Parathyroid adenoma (tissue), 2 donors: ENCODE measurements at regions not wholly inside any gene's neighbourhood (a gene's known extent, or its start where the extent isn't known, plus 50 kb on each side); places are given as distances from the start of the nearest gene placed in this dataset.

Experiments
- H2AFZ ChIP-seq: fragments of 300-600 bp; sonication (generic); one replicate; pipeline ENCODE4 v1.7.0; 2017; ENCODE audit warnings: antibody characterized with exemption, mild to moderate bottlenecking
- H3K27ac ChIP-seq: fragments of 300-600 bp; sonication (generic); one replicate; pipeline ENCODE4 v1.7.0; 2017
- H3K27me3 ChIP-seq: fragments of 300-600 bp; sonication (generic); one replicate; pipeline ENCODE4 v1.7.0; 2017; ENCODE audit warnings: low read length; ENCODE audit not compliant: control insufficient read depth, insufficient read depth
- H3K36me3 ChIP-seq: fragments of 300-600 bp; sonication (generic); one replicate; pipeline ENCODE4 v1.7.0; 2017; ENCODE audit warnings: low read length; ENCODE audit not compliant: control insufficient read depth, insufficient read depth
- H3K4me1 ChIP-seq: fragments of 300-600 bp; sonication (generic); one replicate; pipeline ENCODE4 v1.7.0; 2017; ENCODE audit warnings: control low read depth
- H3K4me2 ChIP-seq: fragments of 300-600 bp; sonication (generic); one replicate; pipeline ENCODE4 v1.7.0; 2017; ENCODE audit warnings: low read length
- H3K4me3 ChIP-seq: fragments of 300-600 bp; sonication (generic); one replicate; pipeline ENCODE4 v1.7.0; 2017; ENCODE audit warnings: low read depth, low read length
- H3K79me2 ChIP-seq: fragments of 300-600 bp; sonication (generic); one replicate; pipeline ENCODE4 v1.7.0; 2017; ENCODE audit warnings: control low read depth
- H3K9ac ChIP-seq: fragments of 300-600 bp; sonication (generic); one replicate; pipeline ENCODE4 v1.7.0; 2017; ENCODE audit warnings: mild to moderate bottlenecking
- H3K9me3 ChIP-seq: fragments of 300-600 bp; sonication (generic); one replicate; pipeline ENCODE4 v1.7.0; 2017; ENCODE audit warnings: low read length; ENCODE audit not compliant: control insufficient read depth
- TF ChIP-seq, protein P1 (sequence below): fragments of 300-600 bp; sonication (generic); IDR thresholded peaks from one replicate; pipeline ENCODE4 v1.7.0; 2017; ENCODE audit warnings: antibody characterized with exemption, mild to moderate bottlenecking
- donor health status: primary hyperparathyroidism.

DNA sequence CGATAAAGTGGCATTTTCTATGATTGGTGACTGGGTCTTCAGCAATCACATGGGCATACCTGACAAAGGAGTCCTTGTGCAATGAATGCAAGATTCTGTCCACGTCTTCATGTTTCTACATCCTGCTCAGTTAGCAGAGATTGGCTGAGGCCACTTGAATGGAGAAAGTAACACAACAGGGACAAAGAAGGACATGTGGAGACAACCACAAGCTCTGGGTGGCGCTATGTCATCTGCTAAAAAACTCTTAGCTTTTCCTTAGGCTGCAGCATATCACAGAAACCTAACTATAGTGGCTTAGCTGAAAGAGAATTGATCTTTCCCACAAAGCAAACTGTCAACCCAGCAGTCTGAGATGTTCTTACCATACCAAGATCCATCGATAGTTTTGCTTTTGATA is 1109.7 kb downstream of the SOCS6 start:
- Histone ChIP-seq H3K9me3 (no peaks in the 10 kb centered on the region), H3K27ac (no peak overlapping the region)

DNA sequence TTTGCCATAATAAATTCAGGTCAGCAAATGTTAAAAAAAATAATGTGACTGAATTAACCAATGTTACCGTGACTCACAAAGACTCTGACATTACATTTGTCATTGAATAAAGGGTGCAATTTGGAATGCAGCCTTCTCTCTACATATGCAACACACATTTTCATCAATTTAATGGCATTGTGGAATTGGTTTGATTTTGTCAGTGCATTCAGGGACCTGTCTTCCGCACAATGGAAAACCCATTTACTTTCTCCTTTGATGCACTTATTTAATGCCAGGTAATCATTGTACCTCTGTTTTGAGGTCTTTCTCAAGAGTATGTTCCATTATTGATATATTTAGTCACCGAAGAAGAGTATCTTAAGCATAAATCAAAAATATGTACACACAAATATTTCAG is 1099.3 kb downstream of the SOCS6 start:
- no peak overlapping the region for H3K9ac ChIP-seq
- H3K4me2 ChIP-seq = no peak overlapping the region
- no peaks in the 10 kb centered on the region for H3K4me1 ChIP-seq
- H3K4me3 ChIP-seq = no peak overlapping the region
- H3K9me3 ChIP-seq = no peaks in the 10 kb centered on the region
- no peaks in the 10 kb centered on the region for H3K79me2 ChIP-seq
- H2AFZ ChIP-seq = no peak overlapping the region
- H3K27ac ChIP-seq = no peak overlapping the region
- TF ChIP-seq, protein P1, sequence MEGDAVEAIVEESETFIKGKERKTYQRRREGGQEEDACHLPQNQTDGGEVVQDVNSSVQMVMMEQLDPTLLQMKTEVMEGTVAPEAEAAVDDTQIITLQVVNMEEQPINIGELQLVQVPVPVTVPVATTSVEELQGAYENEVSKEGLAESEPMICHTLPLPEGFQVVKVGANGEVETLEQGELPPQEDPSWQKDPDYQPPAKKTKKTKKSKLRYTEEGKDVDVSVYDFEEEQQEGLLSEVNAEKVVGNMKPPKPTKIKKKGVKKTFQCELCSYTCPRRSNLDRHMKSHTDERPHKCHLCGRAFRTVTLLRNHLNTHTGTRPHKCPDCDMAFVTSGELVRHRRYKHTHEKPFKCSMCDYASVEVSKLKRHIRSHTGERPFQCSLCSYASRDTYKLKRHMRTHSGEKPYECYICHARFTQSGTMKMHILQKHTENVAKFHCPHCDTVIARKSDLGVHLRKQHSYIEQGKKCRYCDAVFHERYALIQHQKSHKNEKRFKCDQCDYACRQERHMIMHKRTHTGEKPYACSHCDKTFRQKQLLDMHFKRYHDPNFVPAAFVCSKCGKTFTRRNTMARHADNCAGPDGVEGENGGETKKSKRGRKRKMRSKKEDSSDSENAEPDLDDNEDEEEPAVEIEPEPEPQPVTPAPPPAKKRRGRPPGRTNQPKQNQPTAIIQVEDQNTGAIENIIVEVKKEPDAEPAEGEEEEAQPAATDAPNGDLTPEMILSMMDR = no peak
- no peaks in the 10 kb centered on the region for H3K36me3 ChIP-seq
- H3K27me3 ChIP-seq = no peaks in the 10 kb centered on the region

More for the DNA sequence above, 1109.7 kb downstream of the SOCS6 start:
- no peaks in the 10 kb centered on the region for H3K4me1 ChIP-seq
- no peaks in the 10 kb centered on the region for H3K27me3 ChIP-seq
- TF ChIP-seq, protein P1 = no peak
- H3K79me2 ChIP-seq = no peaks in the 10 kb centered on the region
- H3K36me3 ChIP-seq = no peaks in the 10 kb centered on the region
- no peak overlapping the region for H3K4me2 ChIP-seq
- H2AFZ ChIP-seq = no peak overlapping the region
- H3K9ac ChIP-seq = no peak overlapping the region
- H3K4me3 ChIP-seq = no peak overlapping the region

DNA sequence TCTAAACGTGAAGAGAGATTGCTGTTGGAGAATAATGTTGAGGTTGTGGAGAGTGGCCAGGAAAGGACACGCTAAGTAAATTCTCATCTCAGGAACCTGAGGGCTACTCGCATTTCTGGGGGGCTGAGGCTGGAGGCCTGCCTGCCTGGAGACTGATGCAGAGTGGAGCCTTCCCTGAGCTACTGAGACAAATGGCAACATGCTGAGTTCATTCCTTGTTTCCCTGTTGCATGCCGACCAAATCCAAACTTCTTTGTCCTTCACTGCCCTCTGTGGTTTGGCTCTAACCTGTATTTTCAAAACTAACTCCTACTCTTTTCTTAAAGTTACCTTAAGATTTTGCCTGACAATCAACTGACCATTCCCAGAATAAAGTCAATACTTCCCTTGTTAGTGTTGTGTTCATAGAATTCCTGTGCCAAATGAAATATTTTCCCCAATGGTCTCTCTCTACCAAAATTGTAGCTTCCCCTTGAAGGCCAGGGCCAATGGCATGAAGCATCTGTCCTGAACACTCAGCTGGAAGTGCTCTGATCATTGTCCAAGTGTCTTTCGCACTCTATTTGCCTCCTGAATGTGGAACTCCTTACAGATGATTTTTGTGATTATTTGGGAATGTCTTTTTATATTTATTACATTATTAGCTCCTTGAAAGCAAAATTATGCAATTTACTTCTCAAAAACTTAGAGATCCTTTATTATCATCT is 1085.6 kb downstream of the SOCS6 start:
- TF ChIP-seq, protein P1 = no peak
- H3K4me1 ChIP-seq = no peaks in the 10 kb centered on the region
- H2AFZ ChIP-seq = no peak overlapping the region
- no peaks in the 10 kb centered on the region for H3K36me3 ChIP-seq
- no peak overlapping the region for H3K9ac ChIP-seq
- H3K27ac ChIP-seq = no peak overlapping the region
- H3K79me2 ChIP-seq = no peaks in the 10 kb centered on the region
- H3K27me3 ChIP-seq = no peaks in the 10 kb centered on the region
- H3K4me2 ChIP-seq = no peak overlapping the region
- H3K4me3 ChIP-seq = no peak overlapping the region
- no peaks in the 10 kb centered on the region for H3K9me3 ChIP-seq

DNA sequence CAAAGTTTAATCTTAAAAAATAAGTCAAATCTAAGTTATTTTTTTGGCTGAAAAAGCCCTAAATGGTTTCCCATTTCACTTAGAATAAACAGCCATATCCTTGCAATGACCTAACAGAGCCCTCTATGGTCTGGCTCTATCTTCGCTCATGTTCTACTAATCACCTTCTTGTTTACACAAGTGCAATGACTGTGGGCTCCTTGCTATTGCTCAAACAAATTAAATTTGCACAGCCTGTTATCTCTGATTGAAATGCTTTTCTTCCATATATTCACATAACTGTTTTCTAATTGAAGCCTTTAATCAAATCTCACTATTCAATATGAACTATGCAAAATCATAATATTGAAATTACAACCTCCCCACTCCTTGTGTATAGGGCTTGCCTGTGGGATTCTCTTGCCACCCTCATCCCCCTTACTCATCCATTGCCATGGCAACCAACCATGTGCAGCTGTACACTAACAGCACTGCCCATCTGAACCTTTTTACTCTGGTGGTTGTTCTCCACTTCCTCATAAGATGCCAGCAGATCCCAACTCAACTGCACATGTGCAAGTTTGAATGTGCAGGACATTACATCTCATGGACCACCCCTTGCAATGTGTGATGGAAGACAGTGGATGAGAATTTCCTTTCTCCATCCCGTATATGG is 1083.2 kb downstream of the SOCS6 start:
- H3K4me1 ChIP-seq = no peaks in the 10 kb centered on the region
- no peak overlapping the region for H3K4me3 ChIP-seq
- no peak overlapping the region for H3K27ac ChIP-seq
- TF ChIP-seq, protein P1 = no peak
- no peaks in the 10 kb centered on the region for H3K27me3 ChIP-seq
- H2AFZ ChIP-seq = no peak overlapping the region
- H3K36me3 ChIP-seq = no peaks in the 10 kb centered on the region
- H3K9ac ChIP-seq = no peak overlapping the region
- no peaks in the 10 kb centered on the region for H3K79me2 ChIP-seq
- no peaks in the 10 kb centered on the region for H3K9me3 ChIP-seq
- H3K4me2 ChIP-seq = no peak overlapping the region
